ENCODE measurements at regions not wholly inside any gene's neighbourhood (a gene's known extent, or its start where the extent isn't known, plus 50 kb on each side); places are given as distances from the start of the nearest gene placed in this dataset.

DNA sequence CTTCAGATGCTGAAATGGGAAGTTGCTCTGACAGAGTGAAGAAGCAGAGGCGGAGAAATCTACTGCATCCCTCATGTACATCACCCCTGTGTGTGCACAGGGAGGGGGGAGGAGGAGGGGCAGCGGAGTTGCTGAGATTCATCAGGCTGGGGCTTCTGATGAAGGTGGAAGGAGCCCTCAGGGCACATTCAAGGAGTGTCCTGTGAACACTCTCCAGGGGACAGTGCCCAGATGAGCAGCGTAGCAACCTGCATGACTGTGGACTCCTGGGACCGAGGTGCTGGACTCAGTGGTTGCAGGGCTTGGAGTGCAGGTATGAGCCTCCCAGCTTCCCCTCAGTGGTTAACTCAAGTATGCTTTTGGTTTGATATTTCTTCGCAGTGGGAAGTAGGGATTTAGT, 257.8 kb upstream of the B3GAT1 start:
- no peaks in the 10 kb centered on the region for H3K4me1 ChIP-seq
- no peak overlapping the region for H3K27ac ChIP-seq
- H3K4me2 ChIP-seq = no peak overlapping the region
- H4K20me1 ChIP-seq = no peaks in the 10 kb centered on the region
- no peaks in the 10 kb centered on the region for H3K36me3 ChIP-seq
- H3K9ac ChIP-seq = no peak overlapping the region
- no peaks in the 10 kb centered on the region for H3K9me3 ChIP-seq
- no peak for TF ChIP-seq Cebpa-rat (IDR thresholded peaks at IDR 0.05)
- no peaks in the 10 kb centered on the region for H3K27me3 ChIP-seq
- no peak overlapping the region for H3K4me3 ChIP-seq

DNA sequence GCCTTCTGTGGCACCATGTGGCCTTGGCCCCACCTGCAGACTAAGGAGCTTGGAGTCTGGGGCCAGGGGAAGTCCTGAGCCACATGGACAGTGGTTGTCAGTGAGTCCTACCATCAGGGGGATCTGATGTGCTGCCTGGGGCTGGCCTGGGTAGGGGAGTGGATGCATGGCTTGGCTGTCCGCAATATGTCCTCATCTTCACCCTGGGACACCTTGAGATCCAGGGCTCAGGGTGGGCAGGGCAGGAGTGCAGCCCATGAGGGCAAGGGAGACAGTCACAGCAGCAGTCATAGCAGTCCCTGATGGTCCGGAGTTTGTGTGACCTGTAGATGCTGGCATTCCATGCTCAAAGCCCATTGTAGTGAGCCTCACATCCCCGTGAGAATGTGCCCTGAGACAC, 256.8 kb upstream of the B3GAT1 start:
- Histone ChIP-seq H3K36me3 (no peaks in the 10 kb centered on the region), H3K27me3 (no peaks in the 10 kb centered on the region), H3K4me1 (no peaks in the 10 kb centered on the region), H3K4me3 (no peak overlapping the region), H3K9me3 (no peaks in the 10 kb centered on the region), H4K20me1 (no peaks in the 10 kb centered on the region), H3K9ac (no peak overlapping the region), H3K4me2 (no peak overlapping the region), H3K27ac (no peak overlapping the region)
- TF ChIP-seq Cebpa-rat (IDR thresholded peaks at IDR 0.05) = no peak

DNA sequence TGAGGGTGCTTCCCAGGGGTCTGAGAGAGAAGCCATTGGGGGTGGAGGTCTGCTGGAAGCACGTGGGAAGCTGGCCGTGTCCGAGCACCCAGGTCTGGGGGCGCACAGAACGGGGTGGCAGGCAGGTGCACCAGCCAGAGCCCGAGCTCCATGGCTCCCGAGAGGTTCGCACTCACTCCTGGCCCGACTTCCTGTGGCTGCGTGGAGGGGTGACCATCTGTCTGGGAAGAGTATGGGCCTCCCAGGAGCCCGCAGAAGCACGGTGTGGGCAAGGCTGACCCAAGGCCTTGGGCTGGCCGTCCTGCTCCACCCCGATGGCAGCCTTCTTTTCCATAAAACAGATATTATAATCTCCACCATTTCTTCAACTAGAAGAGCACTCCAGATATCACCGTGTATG, 256.0 kb upstream of the B3GAT1 start:
- no peak overlapping the region for H3K27ac ChIP-seq

DNA sequence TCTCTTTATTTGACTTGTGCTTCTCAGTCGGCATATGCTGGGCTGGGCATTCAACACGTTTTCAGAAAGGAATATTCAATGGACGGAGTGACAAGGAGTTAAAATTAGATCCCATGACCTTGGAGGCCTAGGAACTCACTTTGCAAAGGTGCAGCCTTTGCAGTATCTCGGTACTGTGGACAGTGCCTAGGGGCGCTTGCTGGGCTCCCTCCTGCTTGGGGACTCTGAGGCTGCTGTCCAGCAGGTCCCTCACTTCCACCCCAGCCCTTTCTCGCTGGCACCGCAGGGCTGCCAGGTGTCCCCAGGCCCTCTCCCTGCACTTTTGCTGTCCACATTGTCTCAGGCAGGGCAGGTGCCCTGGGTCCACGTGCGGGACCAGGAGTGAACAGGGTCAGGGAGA, 255.5 kb upstream of the B3GAT1 start:
- Histone ChIP-seq H3K4me2 (no peak overlapping the region), H4K20me1 (no peaks in the 10 kb centered on the region), H3K9me3 (no peaks in the 10 kb centered on the region), H3K4me3 (no peak overlapping the region), H3K4me1 (no peaks in the 10 kb centered on the region), H3K27me3 (no peaks in the 10 kb centered on the region), H3K36me3 (no peaks in the 10 kb centered on the region), H3K27ac (no peak overlapping the region), H3K9ac (no peak overlapping the region)
- TF ChIP-seq Cebpa-rat (IDR thresholded peaks at IDR 0.05) = no peak

More for the DNA sequence above, 256.0 kb upstream of the B3GAT1 start:
- Histone ChIP-seq H3K4me2 (no peak overlapping the region), H3K36me3 (no peaks in the 10 kb centered on the region), H3K9ac (no peak overlapping the region), H3K4me3 (no peak overlapping the region), H3K27me3 (no peaks in the 10 kb centered on the region), H4K20me1 (no peaks in the 10 kb centered on the region), H3K9me3 (no peaks in the 10 kb centered on the region), H3K4me1 (no peaks in the 10 kb centered on the region)
- TF ChIP-seq Cebpa-rat (IDR thresholded peaks at IDR 0.05) = no peak

DNA sequence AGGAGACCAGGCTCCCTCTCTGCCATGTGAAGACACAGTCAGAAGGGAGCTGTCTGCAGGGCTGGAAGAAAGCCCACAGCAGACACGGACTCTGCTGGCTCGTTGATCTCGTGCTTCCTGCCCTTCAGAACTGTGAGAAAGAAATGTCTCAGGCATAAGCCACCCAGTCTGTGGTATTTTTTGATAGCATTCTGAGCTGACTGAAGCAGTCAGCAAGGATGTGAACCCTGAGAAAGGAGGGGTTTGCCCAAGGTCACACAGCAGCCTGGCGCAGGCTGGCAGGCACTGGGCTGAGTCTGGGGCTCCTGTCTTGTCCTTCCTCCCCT, 255.1 kb upstream of the B3GAT1 start:
- no peaks in the 10 kb centered on the region for H3K4me1 ChIP-seq
- no peak for TF ChIP-seq Cebpa-rat (IDR thresholded peaks at IDR 0.05)
- no peaks in the 10 kb centered on the region for H3K9me3 ChIP-seq
- no peak overlapping the region for H3K9ac ChIP-seq
- H3K27ac ChIP-seq = no peak overlapping the region
- H3K4me2 ChIP-seq = no peak overlapping the region
- no peaks in the 10 kb centered on the region for H3K27me3 ChIP-seq
- no peaks in the 10 kb centered on the region for H4K20me1 ChIP-seq
- H3K4me3 ChIP-seq = no peak overlapping the region
- no peaks in the 10 kb centered on the region for H3K36me3 ChIP-seq

DNA sequence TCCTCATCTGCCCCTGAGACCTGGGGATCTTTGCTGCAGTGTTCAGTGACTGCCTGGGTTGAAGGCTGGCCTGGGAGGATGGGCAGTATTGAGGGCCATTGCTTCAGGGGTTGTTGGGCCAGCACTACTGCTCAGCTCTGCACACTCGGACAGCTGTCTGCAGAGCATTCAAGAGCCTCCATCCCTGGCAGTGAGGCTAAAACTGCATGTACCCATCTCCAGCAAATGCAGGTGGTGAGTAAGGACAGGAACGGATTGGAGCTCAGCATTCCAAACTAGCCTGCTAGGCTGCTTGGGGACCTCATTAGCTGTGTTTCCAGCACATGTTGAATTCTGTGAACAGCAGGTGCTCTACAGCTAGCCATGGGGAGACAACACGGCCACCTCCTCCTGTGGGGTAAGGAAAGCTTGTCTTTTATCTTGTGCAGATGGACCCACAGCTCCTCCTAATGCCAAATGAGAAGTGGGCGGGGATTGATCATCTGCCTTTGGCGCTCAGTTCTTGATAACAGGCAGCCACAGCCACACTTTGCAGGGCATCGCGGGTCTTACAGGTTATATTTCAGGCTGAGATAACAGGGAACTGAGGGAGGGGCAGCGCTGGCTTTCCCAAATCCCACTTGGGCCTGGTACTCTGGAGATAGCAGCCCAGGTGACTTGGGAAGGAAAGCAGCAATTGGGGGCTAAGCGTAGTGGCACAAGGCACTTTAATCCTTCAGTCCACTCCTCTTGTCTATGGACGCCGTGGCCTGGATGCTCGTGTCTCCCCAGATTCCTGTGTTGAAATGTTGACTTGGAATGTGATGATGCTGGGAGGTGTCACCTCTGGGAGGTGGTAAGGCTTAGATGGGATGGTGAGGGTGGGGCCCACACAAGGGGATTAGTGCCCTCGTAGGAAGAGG, 254.5 kb upstream of the B3GAT1 start:
- Histone ChIP-seq H3K4me1 (no peaks in the 10 kb centered on the region), H3K36me3 (no peaks in the 10 kb centered on the region), H3K27ac (no peak overlapping the region), H3K9me3 (0 out of 2 replicates have a peak, but pooled peaks cover under 1% of the 10 kb centered on the region), H3K4me3 (no peak overlapping the region), H3K4me2 (no peak overlapping the region), H3K27me3 (no peaks in the 10 kb centered on the region), H3K9ac (no peak overlapping the region), H4K20me1 (no peaks in the 10 kb centered on the region)
- no peak for TF ChIP-seq Cebpa-rat (IDR thresholded peaks at IDR 0.05)

DNA sequence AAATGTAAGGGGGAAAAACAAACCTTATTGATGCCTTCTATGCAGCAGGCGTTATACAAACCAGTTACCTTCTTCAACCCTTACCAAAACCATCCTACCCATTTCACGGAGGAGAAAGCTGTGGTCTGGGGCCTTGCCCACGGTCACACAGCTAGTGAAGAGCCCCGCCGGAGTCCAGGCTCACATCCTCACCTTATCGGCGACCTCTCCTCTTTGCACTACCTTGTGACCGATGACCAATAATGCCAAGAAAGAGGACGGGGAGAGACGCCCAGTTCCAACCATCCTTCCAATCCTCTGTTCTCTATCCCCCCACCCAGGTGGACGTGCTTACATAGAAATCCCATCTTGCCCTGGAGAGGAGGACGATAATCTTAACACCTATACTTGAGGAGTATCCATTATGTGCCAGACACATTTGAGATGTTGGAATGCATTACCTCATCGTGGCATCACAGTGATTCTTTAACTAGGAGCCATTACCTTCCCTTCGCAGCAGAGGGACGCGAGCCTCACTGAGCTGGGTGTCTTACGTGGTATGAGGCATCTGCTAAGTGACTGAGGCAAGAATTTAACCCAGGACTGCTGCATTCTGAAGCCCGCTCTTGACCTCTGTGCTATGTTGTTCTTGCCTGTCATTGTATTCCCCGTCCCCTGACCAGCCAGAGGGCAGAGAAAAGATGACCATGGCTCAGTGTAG, 253.7 kb upstream of the B3GAT1 start:
- Histone ChIP-seq H3K4me3 (no peak overlapping the region), H3K4me2 (no peak overlapping the region), H3K9me3 (0 out of 2 replicates have a peak, but pooled peaks cover 4% of the 10 kb centered on the region), H3K27ac (no peak overlapping the region), H3K27me3 (no peaks in the 10 kb centered on the region), H4K20me1 (no peaks in the 10 kb centered on the region), H3K4me1 (no peaks in the 10 kb centered on the region), H3K9ac (no peak overlapping the region), H3K36me3 (no peaks in the 10 kb centered on the region)
- no peak for TF ChIP-seq Cebpa-rat (IDR thresholded peaks at IDR 0.05)

DNA sequence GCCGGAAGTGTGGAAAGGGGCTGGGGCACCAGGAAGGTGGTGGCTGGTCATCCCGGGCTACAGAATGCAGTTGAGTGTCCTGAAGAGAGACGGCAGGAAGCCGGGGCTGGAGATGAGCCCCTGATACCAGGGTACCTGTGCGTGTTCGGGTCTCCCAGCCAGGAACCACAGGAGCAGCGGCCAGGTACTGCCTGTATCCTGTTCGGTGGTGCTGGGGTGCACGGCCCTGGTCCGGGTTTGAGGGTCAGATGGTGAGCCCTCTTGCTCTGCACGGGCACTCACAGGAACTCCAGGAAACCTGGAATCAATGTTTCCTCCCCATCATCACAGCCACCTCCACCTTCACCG, 253.1 kb upstream of the B3GAT1 start:
- H3K4me2 ChIP-seq = no peak overlapping the region
- H3K36me3 ChIP-seq = no peaks in the 10 kb centered on the region
- TF ChIP-seq Cebpa-rat (IDR thresholded peaks at IDR 0.05) = no peak
- H3K9me3 ChIP-seq = 0 out of 2 replicates have a peak, but pooled peaks cover 4% of the 10 kb centered on the region
- H3K4me1 ChIP-seq = no peaks in the 10 kb centered on the region
- H4K20me1 ChIP-seq = no peaks in the 10 kb centered on the region
- H3K27ac ChIP-seq = no peak overlapping the region
- no peaks in the 10 kb centered on the region for H3K27me3 ChIP-seq
- H3K9ac ChIP-seq = no peak overlapping the region
- no peak overlapping the region for H3K4me3 ChIP-seq

DNA sequence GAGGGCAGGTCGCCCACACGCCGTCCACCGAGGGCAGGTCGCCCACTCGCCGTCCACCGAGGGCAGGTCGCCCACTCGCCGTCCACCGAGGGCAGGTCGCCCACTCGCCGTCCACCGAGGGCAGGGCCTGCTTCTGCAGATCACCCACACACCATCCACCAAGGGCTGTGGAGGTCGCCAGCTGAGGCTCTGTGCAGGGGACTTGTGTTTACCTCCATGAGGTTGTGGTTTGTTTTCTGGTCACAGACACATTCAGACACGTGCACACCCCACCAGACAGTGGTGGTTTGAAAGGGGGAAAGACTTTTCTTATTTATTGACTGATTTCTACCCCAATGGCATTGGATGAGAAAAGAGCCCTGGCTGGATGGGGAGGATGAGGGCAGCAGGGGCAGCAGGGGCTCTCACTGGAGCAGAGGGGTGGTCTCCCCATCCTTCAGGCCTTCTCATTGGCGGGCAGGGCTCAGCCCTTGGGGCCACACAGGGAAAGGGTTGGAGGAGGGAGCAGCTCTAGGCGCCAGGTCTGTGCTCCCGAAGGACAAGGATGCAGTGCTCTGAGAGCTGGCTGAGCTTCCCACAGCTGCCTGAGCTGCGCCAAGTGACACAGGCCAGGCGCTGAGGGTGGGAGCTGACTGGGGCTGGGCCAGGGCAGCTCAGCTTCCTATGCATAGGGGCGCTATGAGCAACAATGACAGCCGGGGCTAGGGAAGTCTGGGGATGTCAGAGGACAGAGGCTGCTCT, 252.6 kb upstream of the B3GAT1 start:
- Histone ChIP-seq H3K27ac (no peak overlapping the region), H3K9ac (no peak overlapping the region), H3K36me3 (no peaks in the 10 kb centered on the region), H3K4me1 (no peaks in the 10 kb centered on the region), H3K4me3 (no peak overlapping the region), H3K27me3 (no peaks in the 10 kb centered on the region), H3K4me2 (no peak overlapping the region), H4K20me1 (no peaks in the 10 kb centered on the region), H3K9me3 (peaks cover 4% of the 10 kb centered on the region; the same call in 1 of the 2 replicates)
- TF ChIP-seq Cebpa-rat (IDR thresholded peaks at IDR 0.05) = no peak
